ENCODE measurements at regions not wholly inside any gene's neighbourhood (a gene's known extent, or its start where the extent isn't known, plus 50 kb on each side); places are given as distances from the start of the nearest gene placed in this dataset.

DNA sequence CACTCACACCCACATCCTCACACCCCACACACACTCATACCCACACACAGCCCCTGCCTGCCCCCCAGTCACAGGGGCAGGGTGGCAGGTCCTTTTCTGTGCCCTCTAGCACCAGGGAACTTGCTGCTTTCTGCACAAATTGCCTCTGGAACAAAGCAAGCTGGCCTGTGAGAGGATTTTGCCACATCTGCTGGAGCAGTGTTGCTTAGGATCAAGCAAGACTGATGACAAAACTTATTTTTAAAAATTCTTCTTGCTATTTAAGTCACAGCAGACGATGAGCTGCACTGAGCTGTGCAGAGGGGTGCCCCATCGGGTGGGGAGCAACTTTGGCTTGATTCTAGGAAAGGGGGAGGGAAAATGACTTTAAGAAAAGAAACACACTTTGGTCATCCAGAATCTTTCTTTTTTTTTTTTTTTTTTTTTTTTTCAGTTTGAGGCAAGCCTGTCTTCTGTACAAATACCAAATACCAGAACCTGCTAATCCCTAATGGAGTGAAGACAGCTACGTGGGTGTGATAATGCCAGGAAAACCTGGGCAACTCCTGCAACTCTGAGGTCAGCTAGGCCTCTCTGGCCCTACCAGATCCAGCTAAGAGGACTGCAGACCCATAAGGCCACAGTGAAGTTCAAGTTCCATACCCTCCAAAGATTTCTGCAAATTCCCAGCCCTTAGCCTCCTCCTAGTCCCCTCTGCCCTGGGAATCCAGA lies 195.3 kb downstream of the ABHD5 start:
- DNase-seq (ENCODE audit: low read depth) = no peak
- TF ChIP-seq CTCF (conservative IDR thresholded peaks at IDR 0.05; ENCODE audit: low read depth, low read length) = no peak
- H3K4me3 ChIP-seq (ENCODE audit: low read depth, low read length) = no peak overlapping the region

DNA sequence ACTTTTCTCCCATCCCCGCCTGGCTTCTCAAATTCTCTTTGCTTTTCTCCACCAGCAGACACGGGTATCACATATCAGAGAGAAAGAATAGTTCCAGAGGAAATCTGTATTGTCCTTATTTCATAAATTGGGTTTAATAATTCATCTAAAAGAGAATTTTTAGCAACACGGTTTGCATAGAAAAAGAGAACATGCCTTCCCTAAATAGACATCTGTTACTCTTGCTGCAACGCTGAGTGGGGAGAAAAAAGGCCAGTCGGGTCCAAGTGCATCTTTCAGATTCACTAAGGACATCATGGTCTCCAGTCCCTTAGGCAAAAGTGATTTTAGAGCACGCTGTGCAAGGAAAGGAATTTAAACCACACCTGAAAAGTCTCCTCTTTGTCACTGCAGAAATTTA lies 201.3 kb downstream of the ABHD5 start:
- DNase-seq (ENCODE audit: low read depth) = no peak
- TF ChIP-seq CTCF (conservative IDR thresholded peaks at IDR 0.05; ENCODE audit: low read depth, low read length) = no peak
- H3K4me3 ChIP-seq (ENCODE audit: low read depth, low read length) = no peak overlapping the region

- DNase-seq (ENCODE audit: low read depth) = no peak
- no peak for TF ChIP-seq CTCF (conservative IDR thresholded peaks at IDR 0.05; ENCODE audit: low read depth, low read length)
- H3K4me3 ChIP-seq (ENCODE audit: low read depth, low read length) = no peak overlapping the region
Observed at GRCh38 chr3:43892526-43892925, 201.8 kb downstream of the ABHD5 start.

DNA sequence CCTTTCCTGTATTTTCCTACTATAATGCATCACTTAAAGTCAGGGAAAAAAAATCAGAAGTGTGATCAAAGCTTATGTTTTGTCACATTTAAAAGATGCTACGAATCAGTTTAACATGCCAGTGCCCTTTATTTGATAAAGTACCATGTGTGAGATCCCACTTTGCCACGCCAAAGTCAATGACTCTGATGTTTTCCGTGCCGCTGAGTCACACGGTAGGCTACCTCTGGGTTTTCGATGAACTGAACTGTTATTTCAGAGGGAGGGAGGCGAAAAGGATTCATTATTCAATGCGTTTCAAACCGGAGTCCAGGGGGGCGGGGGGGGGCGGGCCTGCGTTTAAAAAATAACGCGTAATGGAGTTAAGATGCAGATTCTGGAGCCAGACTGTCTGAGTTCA lies 203.0 kb downstream of the ABHD5 start:
- DNase-seq (ENCODE audit: low read depth) = no peak
- TF ChIP-seq CTCF (conservative IDR thresholded peaks at IDR 0.05; ENCODE audit: low read depth, low read length) = no peak
- peak overlapping the region; percentile 54 for H3K4me3 ChIP-seq (ENCODE audit: low read depth, low read length)

GRCh38 chr3:43894176-43895049 lies 203.7 kb downstream of the ABHD5 start:
- no peak for TF ChIP-seq CTCF (conservative IDR thresholded peaks at IDR 0.05; ENCODE audit: low read depth, low read length)
- peak overlapping the region; percentile 54 for H3K4me3 ChIP-seq (ENCODE audit: low read depth, low read length)
- no peak for DNase-seq (ENCODE audit: low read depth)

- DNase-seq (ENCODE audit: low read depth) = no peak
- no peak for TF ChIP-seq CTCF (conservative IDR thresholded peaks at IDR 0.05; ENCODE audit: low read depth, low read length)
- H3K4me3 ChIP-seq (ENCODE audit: low read depth, low read length) = no peak overlapping the region
Observed at GRCh38 chr3:43895573-43895972, 204.8 kb downstream of the ABHD5 start.

Data from epithelial cell of proximal tubule (primary cell).